Lower lobe of right lung (tissue), 2 donors: ENCODE measurements at regions not wholly inside any gene's neighbourhood (a gene's known extent, or its start where the extent isn't known, plus 50 kb on each side); places are given as distances from the start of the nearest gene placed in this dataset.

Experiments used
- ATAC-seq, 2 donors: fragments of 200-7000 bp; cut with Tn5 transposase; one replicate each; pipeline ENCODE4 v1.9.1; 2020 to 2022; ENCODE audit warnings: mild to moderate bottlenecking in 2 of 2, moderate library complexity in 2 of 2
- DNase-seq: peaks from one replicate; pipeline ENCODE4 v3.0.0-alpha.2; 2020
- H3K27ac ChIP-seq: fragments of 200-600 bp; one replicate; pipeline ENCODE4 v1.8.0; 2022
- H3K27me3 ChIP-seq: fragments of 200-600 bp; one replicate; pipeline ENCODE4 v1.8.0; 2022; ENCODE audit warnings: low read depth
- H3K36me3 ChIP-seq: fragments of 200-600 bp; one replicate; pipeline ENCODE4 v1.8.0; 2022; ENCODE audit warnings: mild to moderate bottlenecking
- H3K4me1 ChIP-seq: fragments of 200-600 bp; one replicate; pipeline ENCODE4 v1.8.0; 2022
- H3K4me3 ChIP-seq: fragments of 200-600 bp; one replicate; pipeline ENCODE4 v1.8.0; 2022; ENCODE audit warnings: mild to moderate bottlenecking
- H3K9me3 ChIP-seq: fragments of 200-600 bp; one replicate; pipeline ENCODE4 v1.8.0; 2022
- intact Hi-C: fragments of 100-400 bp; cut with DNase I; formaldehyde crosslinking; loops from one replicate; pipeline ENCODE4 v1.11.0; 2022
- TF ChIP-seq, protein P1 (sequence below): fragments of 200-600 bp; IDR thresholded peaks from one replicate; pipeline ENCODE4 v1.8.0; 2022; ENCODE audit warnings: antibody characterized with exemption, mild to moderate bottlenecking
- donor health status: DM: no; HTN: yes; CAD: no; lungs with severe emphysema.

DNA sequence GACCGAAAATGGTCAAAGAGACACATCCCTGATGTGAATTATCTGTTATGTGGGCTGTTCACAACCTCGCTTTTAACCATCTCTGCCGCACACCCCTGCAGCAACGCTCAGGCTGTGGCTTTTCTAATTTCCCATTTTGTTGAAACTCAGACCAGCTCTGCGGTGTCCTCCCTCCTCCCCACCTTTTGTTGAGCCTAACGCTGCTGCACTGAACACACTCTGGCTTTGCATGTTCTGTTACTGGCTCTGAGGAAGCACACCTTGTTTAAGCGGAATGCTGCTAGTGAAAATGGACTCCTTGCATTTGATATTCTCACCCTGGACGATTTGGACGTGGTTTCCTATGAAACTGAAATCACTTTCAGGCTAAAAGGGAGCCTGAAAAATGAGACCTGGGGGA is 198.5 kb upstream of the MTNR1B start:
- H3K4me1 ChIP-seq = no peaks in the 10 kb centered on the region
- no peak for DNase-seq
- H3K9me3 ChIP-seq = no peaks in the 10 kb centered on the region
- ATAC-seq = no peak
- H3K27ac ChIP-seq = no peak overlapping the region
- H3K36me3 ChIP-seq = no peaks in the 10 kb centered on the region
- TF ChIP-seq, protein P1, sequence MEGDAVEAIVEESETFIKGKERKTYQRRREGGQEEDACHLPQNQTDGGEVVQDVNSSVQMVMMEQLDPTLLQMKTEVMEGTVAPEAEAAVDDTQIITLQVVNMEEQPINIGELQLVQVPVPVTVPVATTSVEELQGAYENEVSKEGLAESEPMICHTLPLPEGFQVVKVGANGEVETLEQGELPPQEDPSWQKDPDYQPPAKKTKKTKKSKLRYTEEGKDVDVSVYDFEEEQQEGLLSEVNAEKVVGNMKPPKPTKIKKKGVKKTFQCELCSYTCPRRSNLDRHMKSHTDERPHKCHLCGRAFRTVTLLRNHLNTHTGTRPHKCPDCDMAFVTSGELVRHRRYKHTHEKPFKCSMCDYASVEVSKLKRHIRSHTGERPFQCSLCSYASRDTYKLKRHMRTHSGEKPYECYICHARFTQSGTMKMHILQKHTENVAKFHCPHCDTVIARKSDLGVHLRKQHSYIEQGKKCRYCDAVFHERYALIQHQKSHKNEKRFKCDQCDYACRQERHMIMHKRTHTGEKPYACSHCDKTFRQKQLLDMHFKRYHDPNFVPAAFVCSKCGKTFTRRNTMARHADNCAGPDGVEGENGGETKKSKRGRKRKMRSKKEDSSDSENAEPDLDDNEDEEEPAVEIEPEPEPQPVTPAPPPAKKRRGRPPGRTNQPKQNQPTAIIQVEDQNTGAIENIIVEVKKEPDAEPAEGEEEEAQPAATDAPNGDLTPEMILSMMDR = no peak
- intact Hi-C loops = no loop called here
- no peak overlapping the region for H3K4me3 ChIP-seq
- H3K27me3 ChIP-seq = no peaks in the 10 kb centered on the region

DNA sequence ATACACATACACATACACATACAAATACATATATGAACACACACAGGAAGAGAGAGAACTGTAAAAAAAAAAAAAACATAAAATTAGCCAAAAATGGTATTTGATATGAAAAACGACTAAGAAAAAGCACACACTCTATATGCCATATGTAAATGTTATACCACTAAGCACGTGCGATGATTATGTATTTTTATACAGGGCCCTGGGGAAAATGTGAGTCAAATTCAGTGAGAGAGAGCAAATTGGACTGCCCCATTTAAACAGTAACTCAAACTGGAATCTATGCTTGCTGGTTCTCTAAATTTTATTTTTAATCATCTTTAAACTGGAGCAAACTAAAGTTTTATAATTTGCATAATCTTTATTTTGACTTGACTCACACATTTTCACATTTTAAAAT is 197.8 kb upstream of the MTNR1B start:
- ATAC-seq (no peak), DNase-seq (no peak)
- H3K27me3 ChIP-seq = no peaks in the 10 kb centered on the region
- no peaks in the 10 kb centered on the region for H3K4me1 ChIP-seq
- no peaks in the 10 kb centered on the region for H3K9me3 ChIP-seq
- TF ChIP-seq, protein P1 = no peak
- no peak overlapping the region for H3K27ac ChIP-seq
- H3K36me3 ChIP-seq = no peaks in the 10 kb centered on the region
- no peak overlapping the region for H3K4me3 ChIP-seq
- intact Hi-C loops = no loop called here

DNA sequence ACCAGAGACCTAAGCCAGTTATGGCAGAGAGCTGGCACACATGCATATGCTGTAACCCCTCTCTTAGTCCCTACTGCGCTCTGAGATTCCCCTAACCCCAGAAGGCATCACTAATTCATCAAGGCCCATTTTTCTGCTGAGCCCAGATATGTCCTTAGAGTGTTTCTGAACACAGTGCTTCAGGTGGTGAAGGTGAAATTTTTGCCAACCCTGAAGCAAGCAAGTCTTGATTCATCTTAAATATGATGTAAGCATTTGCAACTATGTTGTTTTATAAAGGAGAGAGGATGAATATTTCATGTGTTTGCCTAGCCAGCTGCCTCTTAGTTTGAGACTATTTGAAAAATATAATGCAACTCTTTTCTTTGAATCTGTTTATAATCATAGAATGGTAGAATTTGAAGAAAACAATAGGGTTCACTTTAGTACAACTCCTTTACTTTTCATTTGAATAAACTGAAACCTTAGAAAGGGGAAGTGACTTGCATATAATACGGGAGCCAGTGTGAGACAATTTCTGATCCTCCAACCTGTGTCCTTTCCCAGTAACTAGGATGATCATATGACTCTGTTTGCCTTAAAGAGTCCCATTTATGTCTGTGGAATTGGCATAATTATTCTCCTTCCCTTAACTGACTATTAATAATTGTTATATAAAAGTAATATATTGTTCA is 194.3 kb upstream of the MTNR1B start:
- no peak for DNase-seq
- Histone ChIP-seq H3K4me3 (no peak overlapping the region), H3K4me1 (no peaks in the 10 kb centered on the region), H3K36me3 (no peaks in the 10 kb centered on the region), H3K27me3 (no peaks in the 10 kb centered on the region), H3K27ac (no peak overlapping the region), H3K9me3 (no peaks in the 10 kb centered on the region)
- TF ChIP-seq, protein P1 = no peak
- intact Hi-C loops = no loop called here
- no peak for ATAC-seq

DNA sequence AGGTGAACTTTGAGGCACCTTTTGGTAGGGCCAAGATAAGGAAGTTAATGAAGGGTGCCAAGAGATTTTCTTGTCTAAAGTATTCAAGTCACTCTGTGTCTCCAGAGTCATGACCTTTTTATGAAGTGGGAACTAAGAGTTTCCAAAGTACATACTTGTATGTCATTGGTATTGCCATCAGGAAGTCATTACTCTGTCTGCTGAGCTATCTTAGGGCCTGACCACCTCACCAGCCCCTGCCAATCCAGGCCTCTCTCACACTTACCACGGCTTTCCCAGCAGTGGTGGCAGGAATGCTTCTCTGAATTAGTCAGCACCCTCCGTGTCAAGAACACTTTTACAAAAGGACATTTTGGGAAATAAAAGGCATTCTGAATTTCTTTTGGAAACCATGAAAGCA is 192.8 kb upstream of the MTNR1B start:
- TF ChIP-seq, protein P1 = no peak
- Histone ChIP-seq H3K27me3 (no peaks in the 10 kb centered on the region), H3K36me3 (no peaks in the 10 kb centered on the region), H3K9me3 (no peaks in the 10 kb centered on the region), H3K4me1 (no peaks in the 10 kb centered on the region), H3K27ac (no peak overlapping the region), H3K4me3 (no peak overlapping the region)
- ATAC-seq (peak; percentile 51 to 65), DNase-seq (no peak)
- intact Hi-C loops = no loop called here

DNA sequence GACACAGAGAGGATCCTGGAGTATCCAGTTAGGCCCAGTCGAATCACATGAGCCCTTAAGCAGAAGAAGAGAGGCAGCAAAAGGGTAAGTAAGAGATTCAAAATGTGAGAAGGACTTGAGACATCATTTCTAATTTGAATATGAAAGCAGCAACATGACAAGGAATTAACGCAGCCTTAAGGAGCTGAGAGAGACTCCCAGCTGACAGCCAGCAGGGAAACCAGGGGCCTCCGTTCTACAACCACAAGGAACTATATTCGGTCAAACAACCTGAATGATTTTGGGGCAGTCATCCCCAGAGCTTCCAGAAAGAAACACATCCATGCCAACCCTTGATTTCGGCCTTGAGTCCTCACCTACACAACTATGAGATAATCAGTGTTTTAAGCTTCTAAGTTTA is 189.7 kb upstream of the MTNR1B start:
- no peaks in the 10 kb centered on the region for H3K27me3 ChIP-seq
- H3K27ac ChIP-seq = no peak overlapping the region
- H3K36me3 ChIP-seq = no peaks in the 10 kb centered on the region
- H3K4me3 ChIP-seq = no peak overlapping the region
- ATAC-seq = no peak
- intact Hi-C loops = no loop called here
- TF ChIP-seq, protein P1 = no peak
- no peak for DNase-seq
- no peaks in the 10 kb centered on the region for H3K4me1 ChIP-seq
- no peaks in the 10 kb centered on the region for H3K9me3 ChIP-seq
